UCSD-AML1 (cell line): ENCODE measurements at regions not wholly inside any gene's neighbourhood (a gene's known extent, or its start where the extent isn't known, plus 50 kb on each side); places are given as distances from the start of the nearest gene placed in this dataset.
A peak's percentile ranks its signal among the peaks of the same experiment; 100 is the strongest.
"Not testable (repeated sequence)": the region's sequence is repeated elsewhere in the genome, so short reads cannot be mapped to it uniquely, and the experiment has no call there.

Source experiments
- DNase-seq: peaks from one replicate; lab custom pipeline; 2025; ENCODE audit not compliant: unreplicated experiment; lab: John Stamatoyannopoulos, UW

DNA sequence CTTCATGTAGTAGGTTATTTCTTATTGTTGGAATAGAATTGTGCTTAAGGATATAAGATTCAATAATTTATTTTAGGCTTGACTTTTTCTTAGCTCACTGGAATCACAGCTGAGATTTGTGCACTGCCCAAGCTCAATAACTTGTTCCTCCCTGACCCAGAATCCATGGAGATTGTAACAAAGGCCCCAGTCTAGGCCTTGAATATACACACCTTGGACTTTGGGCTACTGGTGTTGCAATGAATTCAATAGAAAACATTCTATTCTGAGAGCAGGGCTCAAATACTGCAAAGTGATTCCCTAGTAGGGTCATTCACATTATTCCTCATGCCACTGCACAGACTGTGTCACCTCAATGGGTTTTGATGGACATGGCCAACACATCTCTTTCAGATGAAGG lies 352.4 kb downstream of the GALC start:
- no peak for DNase-seq

DNA sequence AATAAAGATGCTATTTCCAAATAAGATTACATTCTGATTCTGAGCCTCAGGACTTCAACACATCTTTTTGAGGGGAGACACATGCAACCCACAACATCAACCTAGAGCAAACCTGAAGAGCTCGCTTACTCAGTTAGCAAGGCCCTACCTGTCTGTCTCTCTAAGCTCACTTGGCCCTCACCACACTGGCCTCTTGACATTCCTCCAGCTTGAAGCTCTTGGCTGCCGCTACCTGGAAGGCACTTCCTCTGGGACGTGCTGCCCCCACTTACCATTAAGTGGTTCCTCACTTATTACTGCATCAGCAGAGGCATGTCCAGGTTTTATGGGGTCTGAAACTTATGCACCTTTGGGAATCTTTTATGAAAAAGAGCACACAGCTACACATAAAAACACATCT lies 354.8 kb downstream of the GALC start:
- no peak for DNase-seq

DNA sequence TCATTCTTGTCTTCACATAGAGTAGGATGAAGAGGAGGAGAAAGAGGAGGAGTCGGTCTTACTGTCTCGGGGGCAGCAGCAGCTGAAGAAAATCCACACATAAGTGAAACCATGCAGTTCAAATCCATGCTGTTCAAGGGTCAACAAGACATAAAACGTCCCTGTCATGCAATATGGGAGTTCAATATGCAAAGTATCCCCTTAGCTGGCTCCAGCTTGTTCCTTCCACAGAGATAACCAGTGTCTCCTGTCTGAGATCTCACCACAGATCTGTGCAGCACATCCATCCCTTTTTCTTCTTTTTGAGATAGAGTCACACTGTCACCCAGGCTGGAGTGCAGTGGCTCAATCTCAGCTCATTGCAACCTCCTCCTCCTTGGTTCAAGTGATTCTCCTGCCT lies 357.5 kb downstream of the GALC start:
- DNase-seq = no peak

DNA sequence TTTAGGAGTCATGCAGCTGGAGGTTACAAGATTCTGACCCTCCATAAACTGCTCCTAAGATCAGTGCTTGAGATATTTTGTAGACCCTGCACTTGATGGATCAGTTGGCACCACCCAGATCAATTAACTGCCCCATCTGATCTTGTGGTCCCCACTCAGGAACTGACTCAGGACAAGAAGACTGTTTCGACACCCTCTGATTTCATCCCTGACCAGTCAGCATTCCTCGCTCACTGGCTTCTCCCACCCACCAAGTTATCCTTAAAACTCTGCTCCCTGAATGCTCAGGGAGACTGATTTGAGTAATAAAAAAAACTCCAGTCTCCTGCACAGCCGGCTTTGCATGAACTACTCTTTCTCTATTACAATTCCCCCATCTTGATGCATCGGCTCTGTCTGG lies 360.2 kb downstream of the GALC start:
- no peak for DNase-seq

DNA sequence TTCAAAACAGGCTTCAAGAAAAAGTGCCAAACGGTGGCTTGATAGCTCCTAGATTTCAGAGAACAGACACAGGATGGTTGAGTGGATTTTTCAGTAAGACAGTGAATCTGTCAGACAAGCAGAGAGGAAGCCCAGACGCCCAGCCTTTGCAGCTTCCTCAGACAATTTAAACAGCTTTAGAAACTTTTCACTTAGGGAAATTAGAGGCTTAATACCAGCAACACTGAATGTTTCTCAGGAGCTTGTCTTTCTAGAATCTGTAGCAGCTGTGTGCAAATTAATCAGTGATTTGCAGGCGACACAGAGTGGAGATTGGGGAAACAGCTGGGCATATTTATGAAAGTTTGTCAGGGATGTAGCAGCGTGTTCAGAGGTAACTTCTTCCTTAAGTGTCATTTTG lies 362.1 kb downstream of the GALC start:
- no peak for DNase-seq

DNA sequence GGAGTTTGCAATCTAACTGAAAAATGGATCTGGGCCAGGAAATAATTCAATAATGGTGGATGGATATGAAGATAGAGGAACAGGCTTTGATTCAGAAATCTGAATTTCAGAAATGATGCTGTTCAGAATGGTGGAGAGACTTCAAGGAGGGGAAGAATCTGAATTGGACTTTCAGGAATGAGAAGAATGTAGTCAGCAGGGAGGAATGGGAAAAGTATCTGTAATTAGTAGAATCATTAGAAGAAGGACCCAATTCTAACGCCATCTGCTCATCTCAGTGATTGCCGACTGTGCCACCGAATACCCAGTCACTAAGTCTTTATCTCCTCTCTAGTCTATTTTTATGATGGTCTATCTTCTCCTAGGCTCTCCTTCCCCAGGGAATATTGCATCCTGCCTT lies 363.2 kb downstream of the GALC start:
- no peak for DNase-seq

DNA sequence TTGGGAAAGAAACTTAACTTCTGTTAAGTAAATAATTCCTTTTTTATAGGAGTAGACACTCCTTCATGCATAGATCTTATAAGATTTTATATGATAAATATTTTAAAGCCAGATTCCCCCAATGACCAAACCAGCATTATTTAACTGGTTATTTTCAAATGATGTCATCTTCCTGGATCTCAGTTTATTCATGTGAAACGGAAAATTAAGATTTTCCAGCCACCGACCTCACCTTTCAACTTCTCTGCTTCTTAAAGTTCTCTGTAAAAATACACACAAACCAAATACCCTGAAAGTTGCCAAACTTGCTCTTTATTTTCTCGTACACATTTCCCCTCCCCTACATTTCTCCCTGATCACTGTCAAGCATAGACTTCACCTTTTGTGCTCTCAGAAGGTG lies 364.2 kb downstream of the GALC start:
- DNase-seq = no peak

DNA sequence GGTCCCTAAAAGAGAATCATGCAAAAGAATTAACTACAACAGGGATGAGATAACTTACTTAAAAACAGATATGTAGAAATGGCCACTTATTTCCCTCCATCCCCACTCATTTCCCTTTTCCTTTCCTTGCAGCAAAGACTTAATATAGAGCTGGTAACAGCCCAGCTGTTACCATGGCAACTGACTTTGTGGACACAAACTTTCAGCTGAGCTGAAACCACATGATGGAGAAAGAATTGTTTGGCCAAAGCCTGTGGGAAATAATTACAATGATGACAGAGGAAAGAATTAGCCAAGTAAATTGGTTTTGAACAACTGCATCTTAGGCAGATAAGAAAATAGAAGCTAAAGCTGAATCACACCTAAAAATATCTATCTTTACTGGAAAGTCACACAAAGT lies 364.9 kb downstream of the GALC start:
- DNase-seq = no peak

DNA sequence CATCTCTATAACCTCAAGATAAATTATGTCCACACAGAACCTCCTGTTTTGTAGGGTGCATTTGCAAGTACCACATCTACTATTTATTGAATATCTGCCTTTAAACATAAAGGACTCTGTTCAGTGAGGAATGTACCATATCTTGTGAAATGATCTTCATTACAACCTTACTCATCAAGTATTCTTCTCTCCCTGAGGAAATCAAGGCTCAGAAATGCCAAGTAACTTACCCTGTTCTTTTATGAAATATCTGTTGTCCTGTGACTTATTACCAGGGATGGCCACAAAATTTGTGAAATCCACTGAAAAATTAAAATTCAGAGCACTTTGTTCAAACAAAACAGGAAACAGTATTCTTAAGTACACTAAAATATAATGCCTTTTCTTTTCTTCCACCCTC lies 366.7 kb downstream of the GALC start:
- no peak for DNase-seq

DNA sequence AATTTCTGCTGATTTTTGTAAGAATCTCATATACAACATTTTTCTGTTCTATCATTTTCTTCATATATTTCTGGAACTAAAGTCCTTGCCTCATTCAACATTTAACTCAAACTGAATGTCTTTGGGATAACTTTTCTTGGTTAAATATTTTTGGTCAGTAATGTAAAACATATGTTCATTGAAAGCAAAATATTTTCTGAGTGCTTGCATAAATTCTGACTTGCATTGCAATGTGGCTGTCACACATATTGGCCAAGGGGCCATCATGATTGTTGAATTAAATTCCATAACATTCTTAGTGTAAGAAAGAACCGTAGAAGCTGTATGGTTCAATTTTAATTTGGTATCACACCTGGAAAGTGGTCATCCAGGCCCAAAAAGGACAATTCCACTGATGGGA lies 369.4 kb downstream of the GALC start:
- DNase-seq = no peak

DNA sequence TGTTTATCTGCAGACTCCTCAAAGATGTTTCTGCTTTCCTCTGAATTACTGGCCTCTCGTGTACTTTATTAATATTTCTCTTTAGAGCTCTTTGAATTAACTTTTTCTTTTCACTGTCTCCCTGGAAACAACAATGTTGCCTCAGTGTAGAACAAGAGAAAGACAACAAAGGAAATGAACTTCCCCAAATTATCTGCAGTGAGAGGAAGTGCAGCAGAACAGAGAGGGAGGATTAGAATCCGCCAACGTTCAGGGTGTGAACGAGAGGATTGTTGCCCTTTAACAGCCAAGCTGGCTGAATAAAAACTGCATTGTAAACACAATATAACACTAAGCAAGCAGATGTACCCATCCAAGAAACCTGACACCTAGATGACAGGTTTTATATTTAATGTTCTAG lies 375.9 kb downstream of the GALC start:
- DNase-seq = no peak

DNA sequence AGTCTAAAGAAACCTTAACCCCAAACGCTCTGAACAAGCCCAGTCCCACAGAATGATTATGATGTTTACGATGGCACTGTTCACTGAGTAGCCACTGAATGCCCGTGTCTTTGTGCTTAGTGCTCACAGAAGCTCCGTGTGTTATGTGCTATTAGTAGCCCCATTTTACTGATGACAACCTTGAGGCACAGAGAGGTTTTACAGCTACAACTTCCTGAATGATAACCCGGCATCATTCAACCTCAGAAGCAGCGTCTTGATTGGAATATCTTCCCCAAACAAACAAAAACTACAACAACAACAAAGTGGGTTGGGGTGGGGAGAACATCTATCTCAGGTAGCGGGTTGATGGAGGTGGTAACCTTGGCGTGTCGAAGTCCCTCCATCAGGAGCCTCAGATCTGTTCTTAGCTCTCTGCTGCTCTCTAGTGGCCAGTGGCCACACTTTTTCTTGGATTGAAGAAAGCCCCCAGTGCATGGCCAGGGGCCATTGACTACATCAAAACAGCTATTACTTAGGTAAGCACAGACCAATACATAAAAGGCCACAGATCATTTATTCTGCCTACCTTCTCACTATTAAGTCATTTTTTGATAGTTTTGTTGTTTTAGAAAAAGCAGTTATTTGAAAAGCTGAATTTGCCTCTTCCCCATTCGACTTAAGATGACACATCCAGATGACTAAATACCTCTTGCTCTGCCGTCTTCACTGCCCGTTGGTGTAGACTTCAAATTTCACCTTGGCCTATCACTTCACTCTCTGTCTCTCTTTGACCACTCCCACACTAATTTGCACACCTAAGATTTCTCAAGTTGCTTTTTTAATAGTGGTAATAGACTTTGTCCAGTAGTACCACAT lies 376.9 kb downstream of the GALC start:
- peak; percentile 26 for DNase-seq

DNA sequence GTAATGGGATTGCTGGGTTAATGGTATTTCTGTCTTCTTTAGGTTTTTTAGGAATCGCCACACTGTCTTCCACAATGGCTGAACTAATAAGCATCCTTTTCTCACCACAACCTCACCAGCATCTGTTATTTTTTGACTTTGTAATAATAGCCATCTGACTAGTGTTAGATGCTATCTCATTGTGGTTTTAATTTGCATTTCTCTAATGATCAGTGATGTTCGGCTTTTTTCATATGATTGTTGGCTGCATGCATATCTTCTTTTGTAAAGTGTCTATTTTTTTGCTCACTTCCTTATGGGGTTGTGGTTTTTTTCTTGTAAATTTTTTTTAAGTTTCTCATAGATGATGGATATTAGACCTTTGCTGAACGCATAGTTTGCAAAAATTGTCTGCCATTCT lies 377.9 kb downstream of the GALC start:
- DNase-seq = no peak

DNA sequence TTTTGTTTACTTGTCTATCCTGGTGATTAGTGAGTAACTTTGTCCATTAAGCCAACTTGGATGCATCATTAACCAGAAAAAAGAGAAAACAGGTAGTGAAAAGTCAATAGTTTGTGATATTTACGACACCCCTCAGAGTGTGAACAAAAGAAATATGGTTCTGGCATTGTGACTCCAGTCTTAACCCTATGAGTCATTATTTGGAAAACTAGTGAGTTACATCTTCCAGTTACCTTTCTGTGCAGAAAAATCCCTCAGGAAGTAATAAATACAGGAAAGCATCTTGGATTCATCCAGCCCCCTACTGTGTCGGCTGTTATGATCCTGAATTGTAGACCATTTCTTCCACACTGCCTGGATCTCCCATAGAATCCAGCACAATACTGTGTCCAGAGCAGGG lies 379.1 kb downstream of the GALC start:
- DNase-seq = no peak

DNA sequence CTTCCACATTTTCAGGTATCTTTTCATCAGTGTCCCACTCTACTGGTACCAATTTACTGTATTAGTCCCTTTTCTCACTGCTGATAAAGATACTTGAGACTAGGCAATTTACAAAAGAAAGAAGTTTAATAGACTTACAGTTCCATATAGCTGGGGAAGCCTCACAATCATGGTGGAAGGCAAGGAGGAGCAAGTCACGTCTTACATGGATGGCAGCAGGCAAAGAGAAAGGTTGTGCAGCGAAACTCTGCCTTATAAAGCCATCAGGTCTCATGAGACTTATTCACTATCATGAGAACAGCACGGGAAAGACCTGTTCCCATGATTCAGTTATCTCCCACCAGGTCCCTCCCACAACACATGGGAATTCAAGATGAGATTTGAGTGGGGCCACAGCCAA lies 385.9 kb downstream of the GALC start:
- not testable (repeated sequence) for DNase-seq

DNA sequence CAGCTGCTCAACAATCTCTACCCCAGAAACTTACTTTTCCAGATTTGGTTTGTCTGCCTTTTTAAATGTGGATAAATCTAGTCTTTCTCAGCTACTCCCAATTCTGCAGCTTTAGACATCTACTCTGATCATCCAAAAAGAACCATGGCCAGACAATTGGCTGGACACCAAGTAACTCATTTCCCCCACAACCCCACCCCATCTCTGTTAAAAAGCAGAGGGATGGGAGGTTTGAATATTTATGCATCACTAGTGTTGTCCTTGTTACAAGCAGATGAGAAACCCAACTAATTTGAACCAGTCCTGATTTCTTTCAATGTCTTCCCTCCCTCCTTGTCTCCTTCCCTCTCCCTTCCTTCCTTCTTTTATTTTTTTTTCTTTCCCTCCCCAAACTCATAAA lies 391.9 kb downstream of the GALC start:
- no peak for DNase-seq

DNA sequence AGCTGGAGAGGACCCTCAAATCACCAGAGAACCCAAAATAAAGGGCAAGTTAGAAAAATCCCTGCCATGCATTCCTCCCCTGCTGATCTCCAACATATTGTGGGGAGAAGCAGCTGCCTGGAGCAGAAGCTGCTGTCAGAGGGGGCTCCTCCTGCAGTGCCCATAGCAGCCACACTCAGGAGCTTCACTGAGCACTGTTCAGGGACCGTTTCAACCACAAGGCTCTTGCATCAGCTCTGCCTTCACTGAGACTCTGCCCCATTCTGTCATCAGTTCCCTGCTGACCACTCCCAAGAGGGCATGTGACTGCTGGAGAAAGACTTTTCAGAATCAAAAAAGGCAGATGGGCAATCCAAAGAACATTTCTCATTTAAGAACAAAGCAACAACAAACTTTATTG lies 392.7 kb downstream of the GALC start:
- DNase-seq = no peak

DNA sequence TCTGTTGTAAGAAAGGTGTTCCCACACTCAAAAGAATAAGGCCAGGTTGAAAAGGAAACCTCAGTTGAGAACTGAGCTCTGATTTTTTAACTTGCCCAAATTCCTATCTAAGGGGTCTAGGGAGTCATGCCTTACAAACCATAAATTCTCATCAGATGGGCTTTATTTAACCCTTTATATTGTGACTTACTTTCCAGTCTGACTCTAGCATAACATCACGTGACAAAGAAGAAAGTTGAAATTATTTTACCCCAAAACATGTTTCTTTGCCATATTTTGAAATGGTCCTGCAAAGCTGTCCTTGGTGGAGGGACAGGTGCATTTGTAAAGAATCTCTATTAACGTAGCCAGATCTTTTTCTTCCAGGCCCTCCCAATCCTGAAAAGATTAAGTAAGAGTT lies 411.7 kb downstream of the GALC start:
- DNase-seq = no peak

DNA sequence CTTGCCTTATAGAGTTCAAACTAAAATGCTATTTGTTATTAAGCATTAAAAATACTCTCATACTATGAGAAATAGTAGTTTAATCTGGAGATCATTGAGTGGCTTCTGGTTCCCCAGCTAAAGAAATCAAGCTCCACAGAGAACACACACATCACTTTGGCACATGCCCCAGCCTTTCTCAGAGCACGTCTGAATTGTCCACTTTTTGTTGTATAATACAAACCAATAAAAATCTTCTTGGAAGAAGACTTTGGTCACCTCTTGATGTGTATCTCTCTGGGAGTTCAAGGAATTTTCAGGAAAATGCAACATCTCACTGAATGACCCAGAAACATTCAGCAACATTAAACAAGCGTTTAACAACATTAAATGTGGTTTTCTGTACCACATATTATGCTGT lies 413.9 kb downstream of the GALC start:
- DNase-seq = no peak

DNA sequence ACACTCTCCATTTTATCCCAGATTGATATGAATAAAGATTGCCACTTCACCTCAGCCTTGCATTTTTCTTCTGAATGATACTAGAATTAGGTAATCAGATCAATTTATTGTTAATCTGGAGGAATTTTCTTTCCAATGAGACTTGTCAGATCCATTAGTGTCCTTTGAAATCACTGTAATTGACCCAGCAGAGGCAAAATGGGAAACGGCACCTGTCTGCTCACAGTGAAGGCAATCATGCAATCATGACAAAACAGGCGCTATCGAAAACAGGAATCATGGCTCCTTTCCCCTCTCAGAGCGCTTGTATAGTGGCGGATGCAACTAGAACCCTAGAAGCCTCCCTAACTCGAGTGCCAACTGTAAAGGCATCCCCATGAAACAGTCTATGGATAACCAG lies 417.6 kb downstream of the GALC start:
- no peak for DNase-seq

DNA sequence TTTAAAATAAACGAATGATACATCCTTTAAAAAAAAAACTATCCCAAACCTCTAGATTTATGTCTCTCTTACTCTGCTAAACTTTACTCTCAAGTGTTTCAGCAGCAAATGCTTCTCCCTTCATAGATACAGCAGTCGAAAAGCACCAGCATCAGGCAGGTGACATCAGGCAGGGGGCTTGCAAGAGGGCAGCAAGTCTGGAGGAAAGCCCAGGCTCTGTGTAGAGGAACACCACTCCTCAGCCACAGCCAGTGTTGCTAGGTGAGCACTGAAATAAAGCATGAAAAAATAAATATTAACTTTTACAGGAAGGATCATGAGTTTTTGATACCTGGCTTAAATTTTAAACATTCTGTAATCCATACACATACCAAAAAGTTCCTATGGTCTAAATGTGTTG lies 419.4 kb downstream of the GALC start:
- no peak for DNase-seq

DNA sequence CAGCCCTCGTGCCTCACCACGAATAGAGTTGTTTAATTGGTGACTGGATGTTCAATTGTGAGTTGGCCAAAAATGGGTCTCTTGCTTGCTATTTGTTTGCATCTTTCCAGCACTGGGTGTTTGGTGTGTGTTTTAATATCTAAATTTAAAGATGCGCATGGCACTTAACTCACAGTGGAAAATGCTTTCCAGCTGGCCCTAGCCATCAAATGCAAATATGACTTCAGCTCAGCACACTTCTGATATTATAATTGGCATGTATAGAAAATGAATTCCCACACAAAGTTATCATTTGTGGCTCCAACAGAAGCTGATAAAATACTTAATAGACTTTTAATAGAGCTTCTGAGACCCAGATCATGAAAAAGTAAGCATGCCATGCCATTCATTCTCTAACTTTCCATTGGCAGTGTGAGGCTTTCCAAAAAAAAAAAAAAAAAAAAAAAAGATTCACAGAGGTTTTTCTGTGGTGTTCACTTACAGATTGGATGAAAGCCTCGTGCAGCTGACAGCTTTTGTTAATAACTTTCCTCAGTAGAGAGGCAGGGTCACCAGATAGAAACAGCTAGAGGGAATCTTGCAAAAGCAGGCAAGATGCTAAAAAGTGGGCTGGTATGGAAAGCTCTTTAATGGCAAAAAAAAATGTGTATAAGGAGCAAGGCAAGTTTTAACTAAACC lies 425.2 kb downstream of the GALC start:
- DNase-seq = no peak

DNA sequence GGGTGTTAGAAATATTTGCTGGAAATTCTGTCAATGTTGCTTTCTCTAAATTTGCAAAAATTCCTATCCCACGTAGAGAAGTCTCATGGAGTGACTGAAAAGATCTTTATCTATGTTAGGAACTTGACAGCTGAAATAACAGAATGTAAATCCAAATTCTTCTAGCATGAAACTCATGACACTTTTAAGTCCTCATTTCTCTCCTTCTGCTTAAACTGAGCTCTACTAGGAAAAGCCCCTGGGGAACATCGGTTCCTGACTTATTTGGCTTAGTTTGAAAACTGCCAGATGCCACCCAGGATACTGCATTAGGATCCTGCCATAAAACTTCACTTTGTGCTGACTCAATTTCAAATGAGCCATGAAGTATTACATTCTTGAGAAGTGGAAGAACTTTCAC lies 426.0 kb downstream of the GALC start:
- no peak for DNase-seq
